Liver (tissue), 8 donors: ENCODE measurements at regions not wholly inside any gene's neighbourhood (a gene's known extent, or its start where the extent isn't known, plus 50 kb on each side); places are given as distances from the start of the nearest gene placed in this dataset.

Experiments used
- DNase-seq: peaks from one replicate; pipeline ENCODE4 v3.0.0-alpha.2; 2017; ENCODE audit warnings: low spot score
- H3K27ac ChIP-seq, 2 donors: one replicate each; pipeline ENCODE4 v1.7.0; 2013; ENCODE audit warnings: inconsistent platforms in 2 of 2, low read length in 2 of 2, control low read depth in 1 of 2, low read depth in 1 of 2, mild to moderate bottlenecking in 1 of 2
- H3K27me3 ChIP-seq, 4 donors: one replicate each; pipeline versions ENCODE4 v1.6.1 to v1.7.0; 2013; ENCODE audit warnings: low read length in 3 of 4, inconsistent platforms in 1 of 4, mild to moderate bottlenecking in 1 of 4, moderate library complexity in 1 of 4; ENCODE audit not compliant: control insufficient read depth in 4 of 4, insufficient read depth in 4 of 4
- H3K36me3 ChIP-seq, 4 donors: one replicate each; pipeline versions ENCODE4 v1.6.1 to v1.7.0; 2013; ENCODE audit warnings: low read length in 3 of 4, mild to moderate bottlenecking in 3 of 4, low read depth in 1 of 4, moderate library complexity in 1 of 4; ENCODE audit not compliant: control insufficient read depth in 4 of 4, insufficient read depth in 3 of 4
- H3K4me1 ChIP-seq, 4 donors: one replicate each; pipeline versions ENCODE4 v1.6.1 to v1.7.0; 2013; ENCODE audit warnings: low read length in 3 of 4, mild to moderate bottlenecking in 3 of 4, moderate library complexity in 1 of 4; ENCODE audit not compliant: control insufficient read depth in 4 of 4, insufficient read depth in 4 of 4
- H3K4me3 ChIP-seq, 3 donors: one replicate each; pipeline versions ENCODE4 v1.6.1 to v1.7.0; 2013; ENCODE audit warnings: low read length in 3 of 3, control low read depth in 1 of 3, low read depth in 1 of 3, mild to moderate bottlenecking in 1 of 3
- H3K9ac ChIP-seq, 2 donors: one replicate each; pipeline ENCODE4 v1.7.0; 2013; ENCODE audit warnings: low read length in 2 of 2, mild to moderate bottlenecking in 2 of 2, moderate library complexity in 2 of 2, control low read depth in 1 of 2, low read depth in 1 of 2
- H3K9me3 ChIP-seq, 4 donors: one replicate each; pipeline versions ENCODE4 v1.6.1 to v1.7.0; 2013; ENCODE audit warnings: low read length in 3 of 4; ENCODE audit not compliant: control insufficient read depth in 4 of 4
- ATF3 ChIP-seq: IDR thresholded peaks from 2 replicates; pipeline ENCODE4 v1.6.1; 2016; ENCODE audit warnings: antibody characterized with exemption
- CTCF ChIP-seq: fragments of 150-350 bp; IDR thresholded peaks from 2 replicates; pipeline ENCODE4 v1.5.1; 2017; ENCODE audit warnings: improper control_type of control experiment, low read depth, low read length; ENCODE audit not compliant: missing input control
- EGR1 ChIP-seq, 2 donors: IDR thresholded peaks; 2 replicates each; pipeline ENCODE4 v1.6.1; 2016 to 2018; ENCODE audit warnings: antibody characterized with exemption in 2 of 2, low read depth in 2 of 2
- FOXA1 ChIP-seq: IDR thresholded peaks from 2 replicates; pipeline ENCODE4 v1.6.1; 2016; ENCODE audit warnings: antibody characterized with exemption
- FOXA2 ChIP-seq: IDR thresholded peaks from 2 replicates; pipeline ENCODE4 v1.6.1; 2016; ENCODE audit warnings: antibody characterized with exemption
- GABPA ChIP-seq, 2 donors: IDR thresholded peaks in 1 of 2; conservative IDR thresholded peaks in 1 of 2; 2 replicates each; pipeline ENCODE4 v1.6.1; 2016; ENCODE audit warnings: antibody characterized with exemption in 2 of 2, mild to moderate bottlenecking in 1 of 2, moderate library complexity in 1 of 2
- HNF4A ChIP-seq, 2 donors: conservative IDR thresholded peaks; 2 replicates each; pipeline ENCODE4 v1.6.1; 2016; ENCODE audit warnings: antibody characterized with exemption in 2 of 2, mild to moderate bottlenecking in 2 of 2
- HNF4G ChIP-seq: IDR thresholded peaks from 2 replicates; pipeline ENCODE4 v1.6.1; 2016; ENCODE audit warnings: antibody characterized with exemption
- JUND ChIP-seq, 2 donors: IDR thresholded peaks; 2 replicates each; pipeline ENCODE4 v1.6.1; 2016; ENCODE audit warnings: antibody characterized with exemption in 2 of 2
- MAX ChIP-seq: IDR thresholded peaks from 2 replicates; pipeline ENCODE4 v1.6.1; 2016; ENCODE audit warnings: antibody characterized with exemption
- NR2F2 ChIP-seq: IDR thresholded peaks from 2 replicates; pipeline ENCODE4 v1.6.1; 2016; ENCODE audit warnings: antibody characterized with exemption
- RAD21 ChIP-seq, 2 donors: IDR thresholded peaks; 2 replicates each; pipeline ENCODE4 v1.6.1; 2016; ENCODE audit warnings: antibody characterized with exemption in 2 of 2, mild to moderate bottlenecking in 2 of 2
- REST ChIP-seq: IDR thresholded peaks from 2 replicates; pipeline ENCODE4 v1.6.1; 2016; ENCODE audit warnings: antibody characterized with exemption, mild to moderate bottlenecking
- RXRA ChIP-seq, 2 donors: IDR thresholded peaks; 2 replicates each; pipeline ENCODE4 v1.6.1; 2017 to 2018; ENCODE audit warnings: antibody characterized with exemption in 2 of 2, mild to moderate bottlenecking in 1 of 2
- SP1 ChIP-seq: IDR thresholded peaks from 2 replicates; pipeline ENCODE4 v1.6.1; 2018; ENCODE audit warnings: antibody characterized with exemption, mild to moderate bottlenecking
- TAF1 ChIP-seq: conservative IDR thresholded peaks from 2 replicates; pipeline ENCODE4 v1.6.1; 2016; ENCODE audit warnings: antibody characterized with exemption, mild to moderate bottlenecking
- YY1 ChIP-seq: IDR thresholded peaks from 2 replicates; pipeline ENCODE4 v1.6.1; 2016; ENCODE audit warnings: antibody characterized with exemption, mild to moderate bottlenecking
- ZBTB33 ChIP-seq: IDR thresholded peaks from 2 replicates; pipeline ENCODE4 v1.6.1; 2016; ENCODE audit warnings: antibody characterized with exemption
- WGBS: extraction: QIAGEN DNeasy Blood & Tissue Kit; methylation state at CpG from one replicate; pipeline ENCODE4 v1.1.7; 2013; 5-methylcytosine and 5-hydroxymethylcytosine counted together
- donor health status: healthy.
- donor health status: healthy.
- donor health status: healthy.
- donor health status: healthy.
- donor health status: healthy.

DNA sequence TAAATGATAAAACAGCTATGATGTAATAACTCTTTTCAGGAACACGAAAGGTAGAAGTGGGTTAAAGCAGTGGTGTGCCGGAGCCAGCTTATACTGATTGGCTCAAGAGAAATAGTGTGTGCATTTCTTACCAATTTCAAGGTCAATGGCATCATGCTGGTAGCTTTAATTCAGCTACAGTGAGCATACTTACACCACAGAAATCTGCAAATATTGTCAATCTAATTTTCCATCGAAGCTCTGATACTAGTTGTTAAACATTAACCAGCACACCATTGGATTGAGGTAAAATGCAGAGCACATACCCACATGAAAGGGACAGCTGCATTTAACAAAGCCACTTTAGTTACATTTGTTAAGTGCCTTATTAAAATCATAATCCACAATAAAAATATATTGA is 225.7 kb downstream of the KCNC2 start:
- DNase-seq: no peak
- TF ChIP-seq FOXA1 (no peak), ZBTB33 (peak; percentile 71), RXRA (IDR thresholded peaks at IDR 0.05) (peak; percentile 83 to 84), CTCF (no peak), HNF4G (no peak), GABPA (IDR thresholded peaks at IDR 0.05 in 1 of 2, conservative IDR thresholded peaks at IDR 0.05 in 1 of 2) (no peak), YY1 (peak; percentile 84), REST (peak; percentile 75), JUND (IDR thresholded peaks at IDR 0.05) (peak; percentile 47 to 76), FOXA2 (no peak), MAX (no peak), EGR1 (IDR thresholded peaks at IDR 0.05; ENCODE audit: low read depth in 2 of 2) (peak in 1 of 2 donors; percentile 75), NR2F2 (peak; percentile 17), ATF3 (peak; percentile 82), HNF4A (conservative IDR thresholded peaks at IDR 0.05) (peak; percentile 50 to 64), RAD21 (IDR thresholded peaks at IDR 0.05) (peak; percentile 38 to 48), SP1 (peak; percentile 85), TAF1 (no peak)
- H3K27me3 ChIP-seq: no peaks in the 10 kb centered on the region
- H3K9ac ChIP-seq: no peak overlapping the region
- no peaks in the 10 kb centered on the region for H3K36me3 ChIP-seq
- peaks cover 2 to 37% (median 26%) of the 10 kb centered on the region in 4 donors for H3K4me1 ChIP-seq
- no peaks in the 10 kb centered on the region for H3K9me3 ChIP-seq
- H3K27ac ChIP-seq: no peak overlapping the region
- 31% methylated on average over 3 of the region's 3 CpGs for WGBS
- peak overlapping the region in 1 of 3 donors; percentile 14 for H3K4me3 ChIP-seq
